ENCODE measurements at regions not wholly inside any gene's neighbourhood (a gene's known extent, or its start where the extent isn't known, plus 50 kb on each side); places are given as distances from the start of the nearest gene placed in this dataset.

DNA sequence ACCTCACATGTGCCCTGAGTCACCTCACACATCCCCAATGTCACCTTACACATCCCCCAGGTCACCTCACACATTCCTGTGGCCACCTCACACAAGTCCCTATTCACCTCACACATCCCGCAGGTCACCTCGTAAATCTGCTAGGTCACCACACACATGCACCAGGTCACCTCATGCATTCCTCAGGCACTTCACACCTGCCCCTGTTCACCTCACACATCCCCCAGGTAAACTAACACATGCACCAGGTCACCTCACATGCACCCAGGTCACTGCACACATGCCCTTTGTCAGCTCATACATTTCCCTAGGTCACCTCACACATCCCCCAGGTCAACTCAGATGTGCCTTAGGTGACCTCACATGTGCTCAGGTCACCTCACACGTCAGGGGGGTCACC lies 639.8 kb downstream of the TMEM121 start:
- Histone ChIP-seq H3K56ac (replicated peaks; ENCODE audit: insufficient read length, low read depth, low read length) (no peak overlapping the region), H2BK20ac (ENCODE audit: low read length) (no peak overlapping the region), H2AFZ (ENCODE audit: low read length) (no peak overlapping the region), H2BK15ac (ENCODE audit: low read length) (no peak overlapping the region), H3K9me3 (ENCODE audit: insufficient read depth in 2 of 2, low read depth in 1 of 2, low read length in 1 of 2) (peaks cover 35 to 69% of the 10 kb centered on the region in 2 experiments), H3K4me2 (ENCODE audit: insufficient read depth in 1 of 2, low read depth in 2 of 2, low read length in 2 of 2) (no peak overlapping the region), H3K23ac (ENCODE audit: insufficient read length) (no peak overlapping the region), H4K91ac (replicated peaks; ENCODE audit: insufficient read length, low read length) (no peak overlapping the region), H2BK12ac (ENCODE audit: low read depth, low read length) (no peak overlapping the region), H3K4me3 (ENCODE audit: extremely low read depth in 1 of 4, insufficient read depth in 2 of 4, low read depth in 3 of 4, low read length in 4 of 4) (no peak overlapping the region), H3K14ac (ENCODE audit: insufficient read length) (no peak overlapping the region), H3K36me3 (ENCODE audit: control insufficient read depth in 2 of 4, insufficient read depth in 4 of 4, low read length in 3 of 4) (no peaks in the 10 kb centered on the region), H2BK120ac (replicated peaks; ENCODE audit: low read depth, low read length) (no peak overlapping the region), H3K27ac (ENCODE audit: low read depth, low read length) (no peak overlapping the region), H4K5ac (ENCODE audit: insufficient read length, low read depth, low read length) (no peak overlapping the region), H3K4ac (replicated peaks; ENCODE audit: insufficient read length, low read depth, low read length) (no peak overlapping the region), H3K79me2 (ENCODE audit: control insufficient read depth in 1 of 2, insufficient read depth in 2 of 2, low read length in 2 of 2) (no peaks in the 10 kb centered on the region), H3K27me3 (replicated peaks in 1 of 4; ENCODE audit: control insufficient read depth in 3 of 4, extremely low read depth in 1 of 4, insufficient read depth in 3 of 4, low read length in 3 of 4) (no peaks in the 10 kb centered on the region), H4K20me1 (replicated peaks in 1 of 2; ENCODE audit: control insufficient read depth in 1 of 2, insufficient read depth in 2 of 2, low read length in 2 of 2) (no peaks in the 10 kb centered on the region), H3K18ac (ENCODE audit: extremely low read depth, low read length) (no peak overlapping the region), H4K8ac (ENCODE audit: extremely low read depth, insufficient read depth, low read length) (no peak overlapping the region), H2AK5ac (ENCODE audit: low read depth, low read length) (no peak overlapping the region), H3K4me1 (replicated peaks in 1 of 4; ENCODE audit: control insufficient read depth in 3 of 4, insufficient read depth in 4 of 4, low read length in 3 of 4) (no peaks in the 10 kb centered on the region), H2BK5ac (ENCODE audit: low read depth, low read length) (no peak overlapping the region), H3K9ac (replicated peaks in 1 of 4; ENCODE audit: extremely low read depth in 1 of 4, low read depth in 3 of 4, low read length in 3 of 4) (no peak overlapping the region), H3K79me1 (ENCODE audit: low read depth, low read length) (no peaks in the 10 kb centered on the region), H3K23me2 (ENCODE audit: low read depth, low read length) (no peaks in the 10 kb centered on the region)
- CTCF ChIA-PET (ENCODE audit: partially characterized antibody), result no interaction called here
- POLR2A ChIA-PET (ENCODE audit: partially characterized antibody), result no interaction called here
- no peak for FAIRE-seq
- DNase-seq (ENCODE audit: low read depth in 1 of 2, low spot score in 2 of 2), result no peak
- TF ChIP-seq BACH1 (IDR thresholded peaks at IDR 0.05; ENCODE audit: low read length), result no peak
- no peak for TF ChIP-seq CHD1 (IDR thresholded peaks at IDR 0.05; ENCODE audit: low read depth, low read length)
- no peak for TF ChIP-seq MAFK (IDR thresholded peaks at IDR 0.05; ENCODE audit: low read depth, low read length)
- no peak for TF ChIP-seq NRF1 (IDR thresholded peaks at IDR 0.05; ENCODE audit: low read depth, low read length)
- TF ChIP-seq RAD21 (IDR thresholded peaks at IDR 0.05 in 1 of 2, conservative IDR thresholded peaks at IDR 0.05 in 1 of 2; ENCODE audit: low read depth in 2 of 2, low read length in 2 of 2), result no peak
- TF ChIP-seq SIX5 (IDR thresholded peaks at IDR 0.05; ENCODE audit: low read depth, low read length), result no peak
- TF ChIP-seq JUN (IDR thresholded peaks at IDR 0.05; ENCODE audit: low read depth, low read length), result no peak
- TF ChIP-seq TAF1 (IDR thresholded peaks at IDR 0.05; ENCODE audit: low read depth, low read length), result no peak
- WGBS, 2 experiments (ENCODE audit: extremely low coverage in 1 of 2, insufficient coverage in 1 of 2, insufficient read length in 1 of 2, insufficient replicate concordance in 2 of 2, low coverage in 1 of 2, low lambda C conversion rate in 2 of 2, missing lambda C conversion rate in 1 of 2), result 81% methylated on average over 3 of the region's 3 CpGs; no CpG with 5 or more reads in 1 of the 2 experiments

Measured in H1 (cell line).